Stomach (tissue), 4 donors: ENCODE measurements at regions not wholly inside any gene's neighbourhood (a gene's known extent, or its start where the extent isn't known, plus 50 kb on each side); places are given as distances from the start of the nearest gene placed in this dataset.

Experiments used
- EP300 ChIP-seq: sonication (generic); formaldehyde crosslinking; IDR thresholded peaks from one replicate; pipeline ENCODE4 v1.6.1; 2017; ENCODE audit warnings: antibody characterized with exemption
- POLR2A ChIP-seq, 4 donors: fragments of 450-650 bp; IDR thresholded peaks; one replicate each; pipeline ENCODE4 v1.6.1; 2016; ENCODE audit warnings: antibody characterized with exemption in 4 of 4, control low read depth in 2 of 4, mild to moderate bottlenecking in 1 of 4, moderate library complexity in 1 of 4
- POLR2AphosphoS5 ChIP-seq, 3 donors: sonication (generic); formaldehyde crosslinking; IDR thresholded peaks; one replicate each; pipeline ENCODE4 v1.6.1; 2016; ENCODE audit warnings: antibody characterized with exemption in 3 of 3
- TF ChIP-seq, protein P1 (sequence below), 7 experiments: fragments of 450-650 bp in 4 of 7; fragments of 200-600 bp in 3 of 7; sonication (generic) in 3 of 7; IDR thresholded peaks; one replicate each; pipeline ENCODE4 v1.5.1; 2016 to 2019; ENCODE audit warnings: antibody characterized with exemption in 7 of 7, control low read depth in 2 of 7, mild to moderate bottlenecking in 1 of 7

DNA sequence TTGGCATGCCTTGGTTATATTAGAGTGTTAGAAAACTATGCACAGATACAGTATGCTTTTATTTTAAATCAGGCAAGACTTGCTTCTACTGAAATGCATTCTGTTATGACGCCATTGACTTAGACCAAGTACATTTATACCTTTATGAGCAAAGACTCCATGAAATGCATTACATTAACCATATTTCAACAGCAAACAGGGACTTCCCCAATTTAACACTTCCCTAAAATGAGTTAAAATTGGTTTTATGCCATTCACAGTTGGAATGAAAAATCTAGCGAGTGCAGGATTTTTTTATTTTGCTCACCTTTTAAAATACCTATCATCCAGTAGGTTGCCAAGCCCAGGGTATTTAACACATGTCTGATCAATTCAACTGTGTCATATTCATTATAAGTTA is 272.1 kb upstream of the IZUMO3 start:
- TF ChIP-seq POLR2A (IDR thresholded peaks at IDR 0.05) (no peak), EP300 (no peak), POLR2AphosphoS5 (IDR thresholded peaks at IDR 0.05) (no peak)
- TF ChIP-seq, protein P1, sequence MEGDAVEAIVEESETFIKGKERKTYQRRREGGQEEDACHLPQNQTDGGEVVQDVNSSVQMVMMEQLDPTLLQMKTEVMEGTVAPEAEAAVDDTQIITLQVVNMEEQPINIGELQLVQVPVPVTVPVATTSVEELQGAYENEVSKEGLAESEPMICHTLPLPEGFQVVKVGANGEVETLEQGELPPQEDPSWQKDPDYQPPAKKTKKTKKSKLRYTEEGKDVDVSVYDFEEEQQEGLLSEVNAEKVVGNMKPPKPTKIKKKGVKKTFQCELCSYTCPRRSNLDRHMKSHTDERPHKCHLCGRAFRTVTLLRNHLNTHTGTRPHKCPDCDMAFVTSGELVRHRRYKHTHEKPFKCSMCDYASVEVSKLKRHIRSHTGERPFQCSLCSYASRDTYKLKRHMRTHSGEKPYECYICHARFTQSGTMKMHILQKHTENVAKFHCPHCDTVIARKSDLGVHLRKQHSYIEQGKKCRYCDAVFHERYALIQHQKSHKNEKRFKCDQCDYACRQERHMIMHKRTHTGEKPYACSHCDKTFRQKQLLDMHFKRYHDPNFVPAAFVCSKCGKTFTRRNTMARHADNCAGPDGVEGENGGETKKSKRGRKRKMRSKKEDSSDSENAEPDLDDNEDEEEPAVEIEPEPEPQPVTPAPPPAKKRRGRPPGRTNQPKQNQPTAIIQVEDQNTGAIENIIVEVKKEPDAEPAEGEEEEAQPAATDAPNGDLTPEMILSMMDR (IDR thresholded peaks at IDR 0.05) = no peak
